HEK293 (cell line): ENCODE measurements at regions not wholly inside any gene's neighbourhood (a gene's known extent, or its start where the extent isn't known, plus 50 kb on each side); places are given as distances from the start of the nearest gene placed in this dataset.

ENCODE experiments used
- CTCF ChIA-PET: fragments of 350-600 bp; formaldehyde crosslinking; extraction: SDS; loops from one replicate; lab custom pipeline; 2021; ENCODE audit warnings: antibody characterized with exemption; lab: Yijun Ruan, JAX
- POLR2A ChIA-PET: fragments of 300-600 bp; formaldehyde crosslinking; extraction: SDS; loops from one replicate; lab custom pipeline; 2020; ENCODE audit warnings: antibody characterized with exemption, inconsistent platforms; lab: Yijun Ruan, JAX
- H3K27ac ChIP-seq: fragments of 200-500 bp; sonication (Bioruptor generic); 2 replicates; pipeline ENCODE4 v1.5.1; 2014; ENCODE audit warnings: low read depth, low read length, control low read depth, inconsistent platforms; ENCODE audit errors: extremely low read depth
- H3K36me3 ChIP-seq, 2 experiments: fragments of 200-500 bp in 1 of 2; sonication (Bioruptor generic) in 1 of 2; 1 replicate in 1 of 2; 2 replicates in 1 of 2; pipeline ENCODE4 v1.5.1; 2014 to 2017; ENCODE audit warnings: inconsistent platforms in 2 of 2, low read length in 2 of 2; ENCODE audit not compliant: control insufficient read depth in 2 of 2, insufficient read depth in 1 of 2
- H3K4me1 ChIP-seq: fragments of 200-500 bp; sonication (Bioruptor generic); 2 replicates; pipeline ENCODE4 v1.5.1; 2014; ENCODE audit warnings: mild to moderate bottlenecking, low read length, inconsistent platforms; ENCODE audit not compliant: control insufficient read depth, insufficient read depth
- H3K4me3 ChIP-seq: 2 replicates; pipeline ENCODE4 v1.5.1; 2011; ENCODE audit warnings: low read depth, mild to moderate bottlenecking, control low read depth, low read length, moderate library complexity
- H3K9me3 ChIP-seq: fragments of 200-500 bp; sonication (Bioruptor generic); 2 replicates; pipeline ENCODE4 v1.5.1; 2014; ENCODE audit warnings: low read depth, low read length, inconsistent platforms; ENCODE audit not compliant: control insufficient read depth, insufficient read depth
- GLIS1 ChIP-seq: fragments of 450-650 bp; formaldehyde crosslinking; IDR thresholded peaks from 2 replicates; pipeline ENCODE4 v1.5.1; 2016; ENCODE audit warnings: missing biosample characterization, missing genetic modification characterization
- SETDB1 ChIP-seq: IDR thresholded peaks from one replicate; pipeline ENCODE4 v1.6.1; 2017; ENCODE audit warnings: mild to moderate bottlenecking, low read length, moderate library complexity, mixed read lengths; ENCODE audit not compliant: insufficient read length
- SP7 ChIP-seq: fragments of 450-650 bp; formaldehyde crosslinking; IDR thresholded peaks from 2 replicates; pipeline ENCODE4 v1.5.1; 2016; ENCODE audit warnings: missing biosample characterization, missing genetic modification characterization
- ZBTB1 ChIP-seq: fragments of 450-650 bp; formaldehyde crosslinking; IDR thresholded peaks from 2 replicates; pipeline ENCODE4 v1.5.1; 2016; ENCODE audit warnings: missing biosample characterization, missing genetic modification characterization
- ZBTB7A ChIP-seq: fragments of 450-650 bp; formaldehyde crosslinking; IDR thresholded peaks from 2 replicates; pipeline ENCODE4 v1.5.1; 2016; ENCODE audit warnings: low read depth, missing biosample characterization, missing genetic modification characterization
- ZNF140 ChIP-seq: fragments of 450-650 bp; formaldehyde crosslinking; IDR thresholded peaks from 2 replicates; pipeline ENCODE4 v1.5.1; 2016; ENCODE audit warnings: missing biosample characterization, missing genetic modification characterization
- ZNF239 ChIP-seq: fragments of 450-650 bp; formaldehyde crosslinking; IDR thresholded peaks from 2 replicates; pipeline ENCODE4 v1.5.1; 2016; ENCODE audit warnings: missing biosample characterization, missing genetic modification characterization
- ZNF24 ChIP-seq: fragments of 450-650 bp; formaldehyde crosslinking; IDR thresholded peaks from 2 replicates; pipeline ENCODE4 v1.5.1; 2016; ENCODE audit warnings: missing biosample characterization, missing genetic modification characterization
- ZNF324 ChIP-seq: fragments of 450-650 bp; formaldehyde crosslinking; IDR thresholded peaks from 2 replicates; pipeline ENCODE4 v1.5.1; 2016; ENCODE audit warnings: missing biosample characterization, missing genetic modification characterization
- ZNF558 ChIP-seq: fragments of 450-650 bp; formaldehyde crosslinking; IDR thresholded peaks from 2 replicates; pipeline ENCODE4 v1.5.1; 2016; ENCODE audit warnings: missing biosample characterization, missing genetic modification characterization
- ZNF621 ChIP-seq: fragments of 450-650 bp; formaldehyde crosslinking; IDR thresholded peaks from 2 replicates; pipeline ENCODE4 v1.5.1; 2017; ENCODE audit warnings: missing biosample characterization, missing genetic modification characterization
- ZNF707 ChIP-seq: fragments of 450-650 bp; formaldehyde crosslinking; IDR thresholded peaks from 2 replicates; pipeline ENCODE4 v1.5.1; 2016; ENCODE audit warnings: missing biosample characterization, missing genetic modification characterization
- ZNF777 ChIP-seq: fragments of 450-650 bp; formaldehyde crosslinking; IDR thresholded peaks from 2 replicates; pipeline ENCODE4 v1.5.1; 2017; ENCODE audit warnings: missing biosample characterization, missing genetic modification characterization, borderline replicate concordance
- TF ChIP-seq, protein P1 (sequence below): fragments of 450-650 bp; formaldehyde crosslinking; IDR thresholded peaks from 2 replicates; pipeline ENCODE4 v1.5.1; 2016; ENCODE audit warnings: missing biosample characterization, missing genetic modification characterization
- TF ChIP-seq, protein P2 (sequence below): fragments of 450-650 bp; formaldehyde crosslinking; IDR thresholded peaks from 2 replicates; pipeline ENCODE4 v1.5.1; 2016; ENCODE audit warnings: missing biosample characterization, missing genetic modification characterization
- TF ChIP-seq, protein P3 (sequence below): fragments of 450-650 bp; formaldehyde crosslinking; IDR thresholded peaks from 2 replicates; pipeline ENCODE4 v1.5.1; 2017; ENCODE audit warnings: missing biosample characterization, missing genetic modification characterization
- TF ChIP-seq, protein P4 (sequence below): fragments of 450-650 bp; formaldehyde crosslinking; IDR thresholded peaks from 2 replicates; pipeline ENCODE4 v1.5.1; 2017; ENCODE audit warnings: missing biosample characterization, mild to moderate bottlenecking, missing genetic modification characterization, moderate library complexity
- TF ChIP-seq, protein P5 (sequence below): fragments of 450-650 bp; formaldehyde crosslinking; IDR thresholded peaks from 2 replicates; pipeline ENCODE4 v1.5.1; 2016; ENCODE audit warnings: missing biosample characterization, missing genetic modification characterization, low read depth
- TF ChIP-seq, protein P6 (sequence below): fragments of 450-650 bp; formaldehyde crosslinking; IDR thresholded peaks from 2 replicates; pipeline ENCODE4 v1.5.1; 2016; ENCODE audit warnings: missing biosample characterization, missing genetic modification characterization
- TF ChIP-seq, protein P7 (sequence below): fragments of 450-650 bp; formaldehyde crosslinking; IDR thresholded peaks from 2 replicates; pipeline ENCODE4 v1.5.1; 2016; ENCODE audit warnings: missing biosample characterization, missing genetic modification characterization

DNA sequence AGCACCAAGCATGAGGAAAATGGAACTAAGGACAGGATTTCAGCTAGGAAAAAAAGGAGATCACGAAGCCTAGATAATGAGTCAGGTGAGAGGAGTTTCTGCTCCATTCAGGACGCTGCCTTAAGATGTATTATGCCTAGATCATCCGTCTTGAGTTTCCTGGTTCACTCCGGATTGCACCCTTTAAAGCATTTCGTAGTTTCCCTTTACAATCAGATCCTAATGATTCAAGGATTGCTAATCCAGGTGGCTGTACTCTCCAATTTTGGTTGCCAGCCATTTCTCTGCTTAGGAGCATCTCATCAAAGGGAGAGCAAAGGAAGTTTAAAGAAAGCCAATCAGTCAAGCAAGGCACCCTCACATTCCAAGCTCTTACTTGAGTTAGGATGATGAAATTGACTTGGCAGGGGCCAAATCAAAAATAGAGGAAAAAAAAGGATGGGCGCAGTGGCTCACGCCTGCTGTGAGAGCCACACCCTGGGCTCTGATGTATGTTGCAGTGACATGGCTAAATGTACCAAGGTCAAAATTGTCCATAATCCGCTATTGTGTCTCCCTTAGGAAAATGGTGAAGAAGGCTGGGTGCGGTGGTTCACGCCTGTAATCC is 156.9 kb upstream of the SOD1 start:
- no peak for TF ChIP-seq GLIS1 (tag by site-specific recombination)
- TF ChIP-seq, protein P1, sequence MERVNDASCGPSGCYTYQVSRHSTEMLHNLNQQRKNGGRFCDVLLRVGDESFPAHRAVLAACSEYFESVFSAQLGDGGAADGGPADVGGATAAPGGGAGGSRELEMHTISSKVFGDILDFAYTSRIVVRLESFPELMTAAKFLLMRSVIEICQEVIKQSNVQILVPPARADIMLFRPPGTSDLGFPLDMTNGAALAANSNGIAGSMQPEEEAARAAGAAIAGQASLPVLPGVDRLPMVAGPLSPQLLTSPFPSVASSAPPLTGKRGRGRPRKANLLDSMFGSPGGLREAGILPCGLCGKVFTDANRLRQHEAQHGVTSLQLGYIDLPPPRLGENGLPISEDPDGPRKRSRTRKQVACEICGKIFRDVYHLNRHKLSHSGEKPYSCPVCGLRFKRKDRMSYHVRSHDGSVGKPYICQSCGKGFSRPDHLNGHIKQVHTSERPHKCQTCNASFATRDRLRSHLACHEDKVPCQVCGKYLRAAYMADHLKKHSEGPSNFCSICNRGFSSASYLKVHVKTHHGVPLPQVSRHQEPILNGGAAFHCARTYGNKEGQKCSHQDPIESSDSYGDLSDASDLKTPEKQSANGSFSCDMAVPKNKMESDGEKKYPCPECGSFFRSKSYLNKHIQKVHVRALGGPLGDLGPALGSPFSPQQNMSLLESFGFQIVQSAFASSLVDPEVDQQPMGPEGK (tag by site-specific recombination), result no peak
- TF ChIP-seq, protein P2, sequence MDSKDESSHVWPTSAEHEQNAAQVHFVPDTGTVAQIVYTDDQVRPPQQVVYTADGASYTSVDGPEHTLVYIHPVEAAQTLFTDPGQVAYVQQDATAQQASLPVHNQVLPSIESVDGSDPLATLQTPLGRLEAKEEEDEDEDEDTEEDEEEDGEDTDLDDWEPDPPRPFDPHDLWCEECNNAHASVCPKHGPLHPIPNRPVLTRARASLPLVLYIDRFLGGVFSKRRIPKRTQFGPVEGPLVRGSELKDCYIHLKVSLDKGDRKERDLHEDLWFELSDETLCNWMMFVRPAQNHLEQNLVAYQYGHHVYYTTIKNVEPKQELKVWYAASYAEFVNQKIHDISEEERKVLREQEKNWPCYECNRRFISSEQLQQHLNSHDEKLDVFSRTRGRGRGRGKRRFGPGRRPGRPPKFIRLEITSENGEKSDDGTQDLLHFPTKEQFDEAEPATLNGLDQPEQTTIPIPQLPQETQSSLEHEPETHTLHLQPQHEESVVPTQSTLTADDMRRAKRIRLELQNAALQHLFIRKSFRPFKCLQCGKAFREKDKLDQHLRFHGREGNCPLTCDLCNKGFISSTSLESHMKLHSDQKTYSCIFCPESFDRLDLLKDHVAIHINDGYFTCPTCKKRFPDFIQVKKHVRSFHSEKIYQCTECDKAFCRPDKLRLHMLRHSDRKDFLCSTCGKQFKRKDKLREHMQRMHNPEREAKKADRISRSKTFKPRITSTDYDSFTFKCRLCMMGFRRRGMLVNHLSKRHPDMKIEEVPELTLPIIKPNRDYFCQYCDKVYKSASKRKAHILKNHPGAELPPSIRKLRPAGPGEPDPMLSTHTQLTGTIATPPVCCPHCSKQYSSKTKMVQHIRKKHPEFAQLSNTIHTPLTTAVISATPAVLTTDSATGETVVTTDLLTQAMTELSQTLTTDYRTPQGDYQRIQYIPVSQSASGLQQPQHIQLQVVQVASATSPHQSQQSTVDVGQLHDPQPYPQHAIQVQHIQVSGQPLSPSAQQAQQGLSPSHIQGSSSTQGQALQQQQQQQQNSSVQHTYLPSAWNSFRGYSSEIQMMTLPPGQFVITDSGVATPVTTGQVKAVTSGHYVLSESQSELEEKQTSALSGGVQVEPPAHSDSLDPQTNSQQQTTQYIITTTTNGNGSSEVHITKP (tag by site-specific recombination), result no peak
- TF ChIP-seq, protein P3, sequence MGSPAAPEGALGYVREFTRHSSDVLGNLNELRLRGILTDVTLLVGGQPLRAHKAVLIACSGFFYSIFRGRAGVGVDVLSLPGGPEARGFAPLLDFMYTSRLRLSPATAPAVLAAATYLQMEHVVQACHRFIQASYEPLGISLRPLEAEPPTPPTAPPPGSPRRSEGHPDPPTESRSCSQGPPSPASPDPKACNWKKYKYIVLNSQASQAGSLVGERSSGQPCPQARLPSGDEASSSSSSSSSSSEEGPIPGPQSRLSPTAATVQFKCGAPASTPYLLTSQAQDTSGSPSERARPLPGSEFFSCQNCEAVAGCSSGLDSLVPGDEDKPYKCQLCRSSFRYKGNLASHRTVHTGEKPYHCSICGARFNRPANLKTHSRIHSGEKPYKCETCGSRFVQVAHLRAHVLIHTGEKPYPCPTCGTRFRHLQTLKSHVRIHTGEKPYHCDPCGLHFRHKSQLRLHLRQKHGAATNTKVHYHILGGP (tag by site-specific recombination), result no peak
- no peak for TF ChIP-seq ZBTB7A (tag by site-specific recombination)
- TF ChIP-seq, protein P4, sequence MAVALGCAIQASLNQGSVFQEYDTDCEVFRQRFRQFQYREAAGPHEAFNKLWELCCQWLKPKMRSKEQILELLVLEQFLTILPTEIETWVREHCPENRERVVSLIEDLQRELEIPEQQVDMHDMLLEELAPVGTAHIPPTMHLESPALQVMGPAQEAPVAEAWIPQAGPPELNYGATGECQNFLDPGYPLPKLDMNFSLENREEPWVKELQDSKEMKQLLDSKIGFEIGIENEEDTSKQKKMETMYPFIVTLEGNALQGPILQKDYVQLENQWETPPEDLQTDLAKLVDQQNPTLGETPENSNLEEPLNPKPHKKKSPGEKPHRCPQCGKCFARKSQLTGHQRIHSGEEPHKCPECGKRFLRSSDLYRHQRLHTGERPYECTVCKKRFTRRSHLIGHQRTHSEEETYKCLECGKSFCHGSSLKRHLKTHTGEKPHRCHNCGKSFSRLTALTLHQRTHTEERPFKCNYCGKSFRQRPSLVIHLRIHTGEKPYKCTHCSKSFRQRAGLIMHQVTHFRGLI (tag by site-specific recombination), result no peak
- no peak for TF ChIP-seq ZNF324 (tag by site-specific recombination)
- TF ChIP-seq, protein P5, sequence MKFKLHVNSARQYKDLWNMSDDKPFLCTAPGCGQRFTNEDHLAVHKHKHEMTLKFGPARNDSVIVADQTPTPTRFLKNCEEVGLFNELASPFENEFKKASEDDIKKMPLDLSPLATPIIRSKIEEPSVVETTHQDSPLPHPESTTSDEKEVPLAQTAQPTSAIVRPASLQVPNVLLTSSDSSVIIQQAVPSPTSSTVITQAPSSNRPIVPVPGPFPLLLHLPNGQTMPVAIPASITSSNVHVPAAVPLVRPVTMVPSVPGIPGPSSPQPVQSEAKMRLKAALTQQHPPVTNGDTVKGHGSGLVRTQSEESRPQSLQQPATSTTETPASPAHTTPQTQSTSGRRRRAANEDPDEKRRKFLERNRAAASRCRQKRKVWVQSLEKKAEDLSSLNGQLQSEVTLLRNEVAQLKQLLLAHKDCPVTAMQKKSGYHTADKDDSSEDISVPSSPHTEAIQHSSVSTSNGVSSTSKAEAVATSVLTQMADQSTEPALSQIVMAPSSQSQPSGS (tag by site-specific recombination), result no peak
- TF ChIP-seq ZNF239 (tag by site-specific recombination), result no peak
- TF ChIP-seq ZNF140, result no peak
- TF ChIP-seq ZNF621, result no peak
- no peak for TF ChIP-seq ZNF24 (tag by site-specific recombination)
- TF ChIP-seq, protein P6, sequence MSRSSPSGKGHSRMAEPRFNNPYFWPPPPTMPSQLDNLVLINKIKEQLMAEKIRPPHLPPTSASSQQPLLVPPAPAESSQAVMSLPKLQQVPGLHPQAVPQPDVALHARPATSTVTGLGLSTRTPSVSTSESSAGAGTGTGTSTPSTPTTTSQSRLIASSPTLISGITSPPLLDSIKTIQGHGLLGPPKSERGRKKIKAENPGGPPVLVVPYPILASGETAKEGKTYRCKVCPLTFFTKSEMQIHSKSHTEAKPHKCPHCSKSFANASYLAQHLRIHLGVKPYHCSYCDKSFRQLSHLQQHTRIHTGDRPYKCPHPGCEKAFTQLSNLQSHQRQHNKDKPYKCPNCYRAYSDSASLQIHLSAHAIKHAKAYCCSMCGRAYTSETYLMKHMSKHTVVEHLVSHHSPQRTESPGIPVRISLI, result no peak
- TF ChIP-seq SETDB1, result no peak
- no peak for TF ChIP-seq ZBTB1 (tag by site-specific recombination)
- TF ChIP-seq SP7 (tag by site-specific recombination), result no peak
- TF ChIP-seq ZNF707 (tag by site-specific recombination), result no peak
- TF ChIP-seq, protein P7, sequence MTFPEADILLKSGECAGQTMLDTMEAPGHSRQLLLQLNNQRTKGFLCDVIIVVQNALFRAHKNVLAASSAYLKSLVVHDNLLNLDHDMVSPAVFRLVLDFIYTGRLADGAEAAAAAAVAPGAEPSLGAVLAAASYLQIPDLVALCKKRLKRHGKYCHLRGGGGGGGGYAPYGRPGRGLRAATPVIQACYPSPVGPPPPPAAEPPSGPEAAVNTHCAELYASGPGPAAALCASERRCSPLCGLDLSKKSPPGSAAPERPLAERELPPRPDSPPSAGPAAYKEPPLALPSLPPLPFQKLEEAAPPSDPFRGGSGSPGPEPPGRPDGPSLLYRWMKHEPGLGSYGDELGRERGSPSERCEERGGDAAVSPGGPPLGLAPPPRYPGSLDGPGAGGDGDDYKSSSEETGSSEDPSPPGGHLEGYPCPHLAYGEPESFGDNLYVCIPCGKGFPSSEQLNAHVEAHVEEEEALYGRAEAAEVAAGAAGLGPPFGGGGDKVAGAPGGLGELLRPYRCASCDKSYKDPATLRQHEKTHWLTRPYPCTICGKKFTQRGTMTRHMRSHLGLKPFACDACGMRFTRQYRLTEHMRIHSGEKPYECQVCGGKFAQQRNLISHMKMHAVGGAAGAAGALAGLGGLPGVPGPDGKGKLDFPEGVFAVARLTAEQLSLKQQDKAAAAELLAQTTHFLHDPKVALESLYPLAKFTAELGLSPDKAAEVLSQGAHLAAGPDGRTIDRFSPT, result no peak
- TF ChIP-seq ZNF558 (tag by site-specific recombination), result no peak
- TF ChIP-seq ZNF777 (tag by site-specific recombination), result no peak
- H3K4me1 ChIP-seq, result peaks cover 7% of the 10 kb centered on the region; the same call in 1 of the 2 replicates
- H3K36me3 ChIP-seq, result no peaks in the 10 kb centered on the region; a peak in 1 of 3 replicates
- H3K4me3 ChIP-seq, result no peak overlapping the region
- ChIA-PET CTCF (interaction anchor here (0.7 to 1.2 kb wide), 3 partner anchors 9 to 305 kb away, joined by 3 to 4 read pairs (median 3); no protein-coding TSS in a partner anchor), POLR2A (no interaction called here)
- H3K9me3 ChIP-seq, result no peaks in the 10 kb centered on the region
- no peak overlapping the region for H3K27ac ChIP-seq
